ENCODE measurements at regions not wholly inside any gene's neighbourhood (a gene's known extent, or its start where the extent isn't known, plus 50 kb on each side); places are given as distances from the start of the nearest gene placed in this dataset.

GRCh38 chr2:65661980-65662653 is 229.7 kb upstream of the SPRED2 start:
- no peak overlapping the region for H4K91ac ChIP-seq (ENCODE audit: low read depth, low read length)
- H3K9ac ChIP-seq (ENCODE audit: low read length): no peak overlapping the region
- no peak overlapping the region for H2BK12ac ChIP-seq (ENCODE audit: low read length)
- peaks cover 2% of the 10 kb centered on the region for H3K9me3 ChIP-seq (ENCODE audit: insufficient read depth, low read depth, low read length)
- no peak overlapping the region for H4K12ac ChIP-seq (ENCODE audit: low read depth, low read length)
- H2AFZ ChIP-seq (ENCODE audit: insufficient read depth, low read length, poor library complexity): no peak overlapping the region
- H3K4me2 ChIP-seq (ENCODE audit: low read length): no peak overlapping the region
- H3K36me3 ChIP-seq (ENCODE audit: control insufficient read depth in 1 of 2, insufficient read depth in 2 of 2, low read length in 2 of 2): no peaks in the 10 kb centered on the region
- no peak overlapping the region for H3K27ac ChIP-seq (ENCODE audit: low read depth, low read length)
- no peak for DNase-seq
- no peak overlapping the region for H2BK5ac ChIP-seq (ENCODE audit: low read depth, low read length, poor library complexity)
- H2AK5ac ChIP-seq (ENCODE audit: low read length): no peak overlapping the region
- no peaks in the 10 kb centered on the region for H3K27me3 ChIP-seq (ENCODE audit: insufficient read depth, low read length)
- H3K79me1 ChIP-seq (ENCODE audit: low read length): no peaks in the 10 kb centered on the region
- no peaks in the 10 kb centered on the region for H3K79me2 ChIP-seq (ENCODE audit: control insufficient read depth, insufficient read depth, low read length, poor library complexity)
- no peak overlapping the region for H2BK120ac ChIP-seq (ENCODE audit: insufficient read depth, low read length, poor library complexity)
- no peak overlapping the region for H3K18ac ChIP-seq (ENCODE audit: low read length)
- no peak overlapping the region for H3K14ac ChIP-seq (ENCODE audit: low read length)
- H3K23ac ChIP-seq (ENCODE audit: low read length): no peak overlapping the region
- WGBS (ENCODE audit: extremely low coverage, insufficient coverage, insufficient read length): no CpG with 5 or more reads among the region's 8 CpGs
- H3K4ac ChIP-seq (ENCODE audit: low read depth, low read length): no peak overlapping the region
- H3K4me3 ChIP-seq (ENCODE audit: low read depth, low read length): no peak overlapping the region
- H3K4me1 ChIP-seq (ENCODE audit: control insufficient read depth in 1 of 2, insufficient read depth in 2 of 2, low read length in 2 of 2): peaks cover 5 to 7% of the 10 kb centered on the region in 2 experiments
- H4K8ac ChIP-seq (ENCODE audit: low read depth, low read length): no peak overlapping the region

- Histone ChIP-seq H3K9me3 (ENCODE audit: insufficient read depth, low read depth, low read length) (no peaks in the 10 kb centered on the region), H3K4me2 (ENCODE audit: low read length) (no peak overlapping the region), H3K18ac (ENCODE audit: low read length) (no peak overlapping the region), H2BK5ac (ENCODE audit: low read depth, low read length, poor library complexity) (no peak overlapping the region), H4K91ac (ENCODE audit: low read depth, low read length) (no peak overlapping the region), H4K12ac (ENCODE audit: low read depth, low read length) (no peak overlapping the region), H3K79me2 (ENCODE audit: control insufficient read depth, insufficient read depth, low read length, poor library complexity) (no peaks in the 10 kb centered on the region), H3K27me3 (ENCODE audit: insufficient read depth, low read length) (no peaks in the 10 kb centered on the region), H2BK12ac (ENCODE audit: low read length) (no peak overlapping the region), H3K23ac (ENCODE audit: low read length) (no peak overlapping the region), H3K4ac (ENCODE audit: low read depth, low read length) (no peak overlapping the region), H3K4me3 (ENCODE audit: low read depth, low read length) (no peak overlapping the region), H2AK5ac (ENCODE audit: low read length) (no peak overlapping the region), H3K14ac (ENCODE audit: low read length) (no peak overlapping the region), H2BK120ac (ENCODE audit: insufficient read depth, low read length, poor library complexity) (no peak overlapping the region), H2AFZ (ENCODE audit: insufficient read depth, low read length, poor library complexity) (no peak overlapping the region), H3K27ac (ENCODE audit: low read depth, low read length) (no peak overlapping the region), H3K36me3 (ENCODE audit: control insufficient read depth in 1 of 2, insufficient read depth in 2 of 2, low read length in 2 of 2) (no peaks in the 10 kb centered on the region), H3K4me1 (ENCODE audit: control insufficient read depth in 1 of 2, insufficient read depth in 2 of 2, low read length in 2 of 2) (peaks cover 3 to 7% of the 10 kb centered on the region in 2 experiments), H3K9ac (ENCODE audit: low read length) (no peak overlapping the region), H4K8ac (ENCODE audit: low read depth, low read length) (no peak overlapping the region), H3K79me1 (ENCODE audit: low read length) (no peaks in the 10 kb centered on the region)
- WGBS (ENCODE audit: extremely low coverage, insufficient coverage, insufficient read length): no CpG with 5 or more reads among the region's 6 CpGs
- DNase-seq: peak in 1 of 2 donors; percentile 10
Observed at GRCh38 chr2:65660340-65660739, 227.9 kb upstream of the SPRED2 start.

- Histone ChIP-seq H2BK120ac (ENCODE audit: insufficient read depth, low read length, poor library complexity) (no peak overlapping the region), H3K4me2 (ENCODE audit: low read length) (no peak overlapping the region), H3K9me3 (ENCODE audit: insufficient read depth, low read depth, low read length) (no peaks in the 10 kb centered on the region), H3K36me3 (ENCODE audit: control insufficient read depth in 1 of 2, insufficient read depth in 2 of 2, low read length in 2 of 2) (no peaks in the 10 kb centered on the region), H2AK5ac (ENCODE audit: low read length) (no peak overlapping the region), H3K4me1 (ENCODE audit: control insufficient read depth in 1 of 2, insufficient read depth in 2 of 2, low read length in 2 of 2) (peaks cover 3 to 7% of the 10 kb centered on the region in 2 experiments), H3K18ac (ENCODE audit: low read length) (no peak overlapping the region), H3K9ac (ENCODE audit: low read length) (no peak overlapping the region), H3K14ac (ENCODE audit: low read length) (no peak overlapping the region), H3K23ac (ENCODE audit: low read length) (no peak overlapping the region), H3K27me3 (ENCODE audit: insufficient read depth, low read length) (no peaks in the 10 kb centered on the region), H2AFZ (ENCODE audit: insufficient read depth, low read length, poor library complexity) (no peak overlapping the region), H2BK5ac (ENCODE audit: low read depth, low read length, poor library complexity) (no peak overlapping the region), H4K91ac (ENCODE audit: low read depth, low read length) (no peak overlapping the region), H3K79me1 (ENCODE audit: low read length) (no peaks in the 10 kb centered on the region), H3K27ac (ENCODE audit: low read depth, low read length) (no peak overlapping the region), H3K4ac (ENCODE audit: low read depth, low read length) (no peak overlapping the region), H3K4me3 (ENCODE audit: low read depth, low read length) (no peak overlapping the region), H4K12ac (ENCODE audit: low read depth, low read length) (no peak overlapping the region), H3K79me2 (ENCODE audit: control insufficient read depth, insufficient read depth, low read length, poor library complexity) (no peaks in the 10 kb centered on the region), H4K8ac (ENCODE audit: low read depth, low read length) (no peak overlapping the region), H2BK12ac (ENCODE audit: low read length) (no peak overlapping the region)
- no CpG with 5 or more reads among the region's 2 CpGs for WGBS (ENCODE audit: extremely low coverage, insufficient coverage, insufficient read length)
- no peak for DNase-seq
Observed at GRCh38 chr2:65658881-65659280, 226.5 kb upstream of the SPRED2 start.

GRCh38 chr2:65658266-65658665 is 225.9 kb upstream of the SPRED2 start:
- Histone ChIP-seq H4K91ac (ENCODE audit: low read depth, low read length) (no peak overlapping the region), H4K12ac (ENCODE audit: low read depth, low read length) (no peak overlapping the region), H3K27me3 (ENCODE audit: insufficient read depth, low read length) (no peaks in the 10 kb centered on the region), H3K4ac (ENCODE audit: low read depth, low read length) (no peak overlapping the region), H3K9me3 (ENCODE audit: insufficient read depth, low read depth, low read length) (no peaks in the 10 kb centered on the region), H3K4me3 (ENCODE audit: low read depth, low read length) (no peak overlapping the region), H3K14ac (ENCODE audit: low read length) (no peak overlapping the region), H3K4me1 (ENCODE audit: control insufficient read depth in 1 of 2, insufficient read depth in 2 of 2, low read length in 2 of 2) (peaks cover 3 to 7% of the 10 kb centered on the region in 2 experiments), H3K36me3 (ENCODE audit: control insufficient read depth in 1 of 2, insufficient read depth in 2 of 2, low read length in 2 of 2) (no peaks in the 10 kb centered on the region), H3K18ac (ENCODE audit: low read length) (no peak overlapping the region), H2BK120ac (ENCODE audit: insufficient read depth, low read length, poor library complexity) (no peak overlapping the region), H2BK5ac (ENCODE audit: low read depth, low read length, poor library complexity) (no peak overlapping the region), H3K79me1 (ENCODE audit: low read length) (no peaks in the 10 kb centered on the region), H3K9ac (ENCODE audit: low read length) (no peak overlapping the region), H2AK5ac (ENCODE audit: low read length) (no peak overlapping the region), H3K23ac (ENCODE audit: low read length) (no peak overlapping the region), H3K27ac (ENCODE audit: low read depth, low read length) (no peak overlapping the region), H4K8ac (ENCODE audit: low read depth, low read length) (no peak overlapping the region), H2AFZ (ENCODE audit: insufficient read depth, low read length, poor library complexity) (no peak overlapping the region), H3K4me2 (ENCODE audit: low read length) (no peak overlapping the region), H3K79me2 (ENCODE audit: control insufficient read depth, insufficient read depth, low read length, poor library complexity) (no peaks in the 10 kb centered on the region), H2BK12ac (ENCODE audit: low read length) (no peak overlapping the region)
- WGBS (ENCODE audit: extremely low coverage, insufficient coverage, insufficient read length): no CpG with 5 or more reads among the region's 3 CpGs
- no peak for DNase-seq
